GM12878 (cell line): ENCODE measurements at regions not wholly inside any gene's neighbourhood (a gene's known extent, or its start where the extent isn't known, plus 50 kb on each side); places are given as distances from the start of the nearest gene placed in this dataset.

Experiments
- ATAC-seq: fragments of 200-7000 bp; cut with Tn5 transposase; 3 replicates; pipeline ENCODE4 v1.9.1; 2020; ENCODE audit warnings: mild to moderate bottlenecking, moderate library complexity
- BruUV-seq: library from RNA; stranded (reverse); fragments of 400-500 nt; replicated peaks from 2 replicates; lab custom pipeline; 2021; lab: Mats Ljungman, UMichigan
- CTCF ChIA-PET: fragments of 300-600 bp; sonication (Branson Sonifier 250); formaldehyde crosslinking; extraction: SDS; loops from one replicate; lab custom pipeline; 2021; ENCODE audit warnings: inconsistent platforms; lab: Yijun Ruan, JAX
- POLR2A ChIA-PET: fragments of 350-600 bp; formaldehyde crosslinking; extraction: SDS; loops from one replicate; lab custom pipeline; 2021; ENCODE audit warnings: inconsistent platforms; lab: Charles Lee
- RAD21 ChIA-PET: fragments of 300-600 bp; sonication (Branson Sonifier 250); formaldehyde crosslinking; loops from one replicate; lab custom pipeline; 2023; ENCODE audit warnings: antibody characterized with exemption; ENCODE audit not compliant: unreplicated experiment; lab: Charles Lee
- SMC1A ChIA-PET: fragments of 300-600 bp; sonication (Branson Sonifier 250); formaldehyde crosslinking; loops from one replicate; lab custom pipeline; 2023; ENCODE audit not compliant: unreplicated experiment, uncharacterized antibody; lab: Charles Lee
- DNase-seq: peaks from one replicate; pipeline ENCODE4 v3.0.0-alpha.2; 2011; ENCODE audit warnings: low read depth, low spot score
- FAIRE-seq: peaks from 3 replicates; lab custom pipeline; 2011; peaks lifted over from hg19 to GRCh38; lab: Jason Lieb, UNC
- H2AFZ ChIP-seq: 2 replicates; pipeline ENCODE4 v1.6.0; 2011; ENCODE audit warnings: low read depth, low read length, control low read depth; ENCODE audit not compliant: control insufficient read depth
- H3K27ac ChIP-seq: 2 replicates; pipeline ENCODE4 v1.5.1; 2011; ENCODE audit warnings: control low read depth; ENCODE audit not compliant: control insufficient read depth, insufficient read depth
- H3K27me3 ChIP-seq, 2 experiments: replicated peaks in 1 of 2; 2 replicates each; pipeline versions ENCODE4 v1.6.0 to v1.6.1; 2011; ENCODE audit warnings: low read length in 1 of 2; ENCODE audit not compliant: control insufficient read depth in 2 of 2, insufficient read depth in 2 of 2
- H3K36me3 ChIP-seq, 2 experiments: 2 replicates each; pipeline ENCODE4 v1.5.1; 2011; ENCODE audit warnings: low read length in 1 of 2; ENCODE audit not compliant: control insufficient read depth in 2 of 2, insufficient read depth in 2 of 2
- H3K4me1 ChIP-seq: 2 replicates; pipeline ENCODE4 v1.6.1; 2011; ENCODE audit warnings: mild to moderate bottlenecking, low read length, moderate library complexity, mixed read lengths; ENCODE audit not compliant: control insufficient read depth, insufficient read depth
- H3K4me2 ChIP-seq: 2 replicates; pipeline ENCODE4 v1.6.0; 2011; ENCODE audit warnings: control low read depth; ENCODE audit not compliant: control insufficient read depth, insufficient read depth
- H3K4me3 ChIP-seq: fragments of 200-600 bp; sonication (generic); 2 replicates; pipeline ENCODE4 v1.5.1; 2016
- H3K79me2 ChIP-seq: 2 replicates; pipeline ENCODE4 v1.6.0; 2011; ENCODE audit warnings: low read length; ENCODE audit not compliant: control insufficient read depth, insufficient read depth
- H3K9ac ChIP-seq: 2 replicates; pipeline ENCODE4 v1.8.0; 2011; ENCODE audit warnings: low read length, control low read depth, mixed read lengths; ENCODE audit not compliant: control insufficient read depth, insufficient read depth
- H3K9me3 ChIP-seq: replicated peaks from 3 replicates; pipeline ENCODE4 v1.5.1; 2011; ENCODE audit warnings: mild to moderate bottlenecking, low read length; ENCODE audit not compliant: control insufficient read depth, insufficient read depth
- H4K20me1 ChIP-seq: 2 replicates; pipeline ENCODE4 v1.6.0; 2011; ENCODE audit not compliant: control insufficient read depth, insufficient read depth
- CBFB ChIP-seq: IDR thresholded peaks from 2 replicates; pipeline ENCODE4 v1.6.1; 2016; ENCODE audit warnings: antibody characterized with exemption, low read depth
- DPF2 ChIP-seq: fragments of 450-650 bp; IDR thresholded peaks from 2 replicates; pipeline ENCODE4 v1.6.1; 2017; ENCODE audit warnings: mild to moderate bottlenecking
- HDAC6 ChIP-seq: fragments of 200-600 bp; sonication (generic); IDR thresholded peaks from one replicate; pipeline ENCODE4 v1.8.0; 2017; ENCODE audit warnings: antibody characterized with exemption; ENCODE audit not compliant: unreplicated experiment
- HDGF ChIP-seq: fragments of 450-650 bp; IDR thresholded peaks from 2 replicates; pipeline ENCODE4 v1.6.1; 2016; ENCODE audit warnings: antibody characterized with exemption
- MTA2 ChIP-seq: fragments of 450-650 bp; IDR thresholded peaks from 2 replicates; pipeline ENCODE4 v1.6.1; 2016; ENCODE audit warnings: low read depth, mild to moderate bottlenecking, moderate library complexity
- NFYB ChIP-seq: IDR thresholded peaks from 2 replicates; pipeline ENCODE4 v1.6.1; 2011; ENCODE audit warnings: low read depth, mild to moderate bottlenecking, low read length, improper control_type of control experiment, moderate library complexity; ENCODE audit not compliant: insufficient read depth
- NRF1 ChIP-seq: conservative IDR thresholded peaks from 2 replicates; pipeline ENCODE4 v1.6.1; 2011; ENCODE audit warnings: mild to moderate bottlenecking, low read depth, low read length, improper control_type of control experiment
- PML ChIP-seq: IDR thresholded peaks from 2 replicates; pipeline ENCODE4 v1.6.1; 2012; ENCODE audit warnings: low read length, inconsistent platforms
- RUNX3 ChIP-seq: IDR thresholded peaks from 2 replicates; pipeline ENCODE4 v1.6.1; 2012; ENCODE audit warnings: low read length, inconsistent platforms
- SIX5 ChIP-seq: IDR thresholded peaks from 2 replicates; pipeline ENCODE4 v1.6.1; 2011; ENCODE audit warnings: mild to moderate bottlenecking, low read depth, low read length, moderate library complexity; ENCODE audit not compliant: severe bottlenecking
- SP1 ChIP-seq: IDR thresholded peaks from one replicate; pipeline ENCODE4 v1.6.1; 2011; ENCODE audit warnings: low read depth, low read length
- ZNF24 ChIP-seq: fragments of 450-650 bp; IDR thresholded peaks from 2 replicates; pipeline ENCODE4 v1.6.1; 2017; ENCODE audit warnings: antibody characterized with exemption, mild to moderate bottlenecking
- ZNF622 ChIP-seq: fragments of 450-650 bp; IDR thresholded peaks from 2 replicates; pipeline ENCODE4 v1.6.1; 2017; ENCODE audit warnings: mild to moderate bottlenecking, inconsistent platforms
- WGBS: methylation state at CpG from one replicate; pipeline ENCODE4 v1.1.6; 2016; ENCODE audit warnings: low lambda C conversion rate; ENCODE audit not compliant: insufficient replicate concordance, insufficient coverage; ENCODE audit errors: missing lambda C conversion rate; 5-methylcytosine and 5-hydroxymethylcytosine counted together
- in situ Hi-C: fragments of 300-500 bp; cut with MboI; formaldehyde crosslinking; loops from 9 replicates; pipeline ENCODE4 v1.14.3; 2018; ENCODE audit warnings: mixed read lengths
- intact Hi-C: fragments of 100-400 bp; cut with micrococcal nuclease; formaldehyde crosslinking; loops from one replicate; pipeline ENCODE4 v1.14.2; 2022; ENCODE audit not compliant: unreplicated experiment
- TF ChIP-seq, protein P1 (sequence below): fragments of 150-350 bp; IDR thresholded peaks from 2 replicates; pipeline ENCODE4 v1.6.1; 2016; ENCODE audit warnings: low read depth, low read length
- TF ChIP-seq, protein P2 (sequence below): fragments of 450-650 bp; IDR thresholded peaks from 2 replicates; pipeline ENCODE4 v1.6.1; 2017; ENCODE audit warnings: mild to moderate bottlenecking, moderate library complexity

DNA sequence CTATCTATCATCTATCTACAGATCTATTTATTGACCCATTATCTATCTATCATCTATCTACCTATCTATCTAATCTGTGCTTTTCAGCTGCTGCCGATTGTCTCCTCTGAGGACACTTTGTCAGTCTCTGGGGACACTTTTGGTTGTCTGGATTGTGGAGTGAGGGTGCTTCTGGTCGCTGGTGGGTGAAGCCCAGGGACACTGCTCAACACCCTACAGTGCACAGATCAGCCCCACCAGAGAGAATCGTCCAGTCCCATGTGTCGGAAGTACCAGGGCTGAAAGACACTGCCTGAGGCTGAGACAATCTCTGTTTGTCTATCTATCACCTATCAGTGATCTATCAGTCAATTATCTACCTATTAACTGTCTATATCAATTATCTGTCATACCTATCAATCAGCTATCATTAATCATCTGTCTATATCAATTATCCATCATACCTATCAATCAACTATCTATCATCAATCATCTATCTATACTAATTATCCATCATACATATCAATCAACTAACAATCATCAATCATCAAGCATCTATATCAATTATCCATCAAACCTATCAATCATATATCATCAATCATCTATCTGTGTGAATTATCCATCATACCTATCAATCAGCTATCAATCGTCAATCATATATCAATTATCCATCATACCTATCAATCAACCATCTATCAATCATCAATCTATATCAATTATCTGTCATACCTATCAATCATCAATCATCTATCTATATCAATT lies 70.0 kb upstream of the PPP2R3B start:
- ChIA-PET RAD21 (no interaction called here), CTCF (no interaction called here), POLR2A (no interaction called here), SMC1A (no interaction called here)
- no TSS peak for BruUV-seq
- Histone ChIP-seq H3K4me1 (no peaks in the 10 kb centered on the region), H3K4me2 (no peak overlapping the region), H3K4me3 (no peak overlapping the region), H3K9ac (no peak overlapping the region), H3K27ac (no peak overlapping the region), H3K9me3 (no peaks in the 10 kb centered on the region; the same call in 2 of the 3 replicates), H3K79me2 (no peaks in the 10 kb centered on the region), H4K20me1 (no peaks in the 10 kb centered on the region), H3K27me3 (no peaks in the 10 kb centered on the region), H2AFZ (no peak overlapping the region), H3K36me3 (no peaks in the 10 kb centered on the region)
- intact Hi-C loops = no loop called here
- FAIRE-seq (no peak), ATAC-seq (no peak), DNase-seq (no peak)
- in situ Hi-C loops = no loop called here
- WGBS = 33% methylated on average over 5 of the region's 5 CpGs
- TF ChIP-seq ZNF24 (no peak), MTA2 (no peak), NRF1 (no peak), DPF2 (no peak), SP1 (no peak), CBFB (no peak), SIX5 (no peak), NFYB (no peak), HDAC6 (no peak), RUNX3 (no peak), ZNF622 (no peak), HDGF (no peak), PML (no peak)
- TF ChIP-seq, protein P1, sequence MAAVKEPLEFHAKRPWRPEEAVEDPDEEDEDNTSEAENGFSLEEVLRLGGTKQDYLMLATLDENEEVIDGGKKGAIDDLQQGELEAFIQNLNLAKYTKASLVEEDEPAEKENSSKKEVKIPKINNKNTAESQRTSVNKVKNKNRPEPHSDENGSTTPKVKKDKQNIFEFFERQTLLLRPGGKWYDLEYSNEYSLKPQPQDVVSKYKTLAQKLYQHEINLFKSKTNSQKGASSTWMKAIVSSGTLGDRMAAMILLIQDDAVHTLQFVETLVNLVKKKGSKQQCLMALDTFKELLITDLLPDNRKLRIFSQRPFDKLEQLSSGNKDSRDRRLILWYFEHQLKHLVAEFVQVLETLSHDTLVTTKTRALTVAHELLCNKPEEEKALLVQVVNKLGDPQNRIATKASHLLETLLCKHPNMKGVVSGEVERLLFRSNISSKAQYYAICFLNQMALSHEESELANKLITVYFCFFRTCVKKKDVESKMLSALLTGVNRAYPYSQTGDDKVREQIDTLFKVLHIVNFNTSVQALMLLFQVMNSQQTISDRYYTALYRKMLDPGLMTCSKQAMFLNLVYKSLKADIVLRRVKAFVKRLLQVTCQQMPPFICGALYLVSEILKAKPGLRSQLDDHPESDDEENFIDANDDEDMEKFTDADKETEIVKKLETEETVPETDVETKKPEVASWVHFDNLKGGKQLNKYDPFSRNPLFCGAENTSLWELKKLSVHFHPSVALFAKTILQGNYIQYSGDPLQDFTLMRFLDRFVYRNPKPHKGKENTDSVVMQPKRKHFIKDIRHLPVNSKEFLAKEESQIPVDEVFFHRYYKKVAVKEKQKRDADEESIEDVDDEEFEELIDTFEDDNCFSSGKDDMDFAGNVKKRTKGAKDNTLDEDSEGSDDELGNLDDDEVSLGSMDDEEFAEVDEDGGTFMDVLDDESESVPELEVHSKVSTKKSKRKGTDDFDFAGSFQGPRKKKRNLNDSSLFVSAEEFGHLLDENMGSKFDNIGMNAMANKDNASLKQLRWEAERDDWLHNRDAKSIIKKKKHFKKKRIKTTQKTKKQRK = no peak
- TF ChIP-seq, protein P2, sequence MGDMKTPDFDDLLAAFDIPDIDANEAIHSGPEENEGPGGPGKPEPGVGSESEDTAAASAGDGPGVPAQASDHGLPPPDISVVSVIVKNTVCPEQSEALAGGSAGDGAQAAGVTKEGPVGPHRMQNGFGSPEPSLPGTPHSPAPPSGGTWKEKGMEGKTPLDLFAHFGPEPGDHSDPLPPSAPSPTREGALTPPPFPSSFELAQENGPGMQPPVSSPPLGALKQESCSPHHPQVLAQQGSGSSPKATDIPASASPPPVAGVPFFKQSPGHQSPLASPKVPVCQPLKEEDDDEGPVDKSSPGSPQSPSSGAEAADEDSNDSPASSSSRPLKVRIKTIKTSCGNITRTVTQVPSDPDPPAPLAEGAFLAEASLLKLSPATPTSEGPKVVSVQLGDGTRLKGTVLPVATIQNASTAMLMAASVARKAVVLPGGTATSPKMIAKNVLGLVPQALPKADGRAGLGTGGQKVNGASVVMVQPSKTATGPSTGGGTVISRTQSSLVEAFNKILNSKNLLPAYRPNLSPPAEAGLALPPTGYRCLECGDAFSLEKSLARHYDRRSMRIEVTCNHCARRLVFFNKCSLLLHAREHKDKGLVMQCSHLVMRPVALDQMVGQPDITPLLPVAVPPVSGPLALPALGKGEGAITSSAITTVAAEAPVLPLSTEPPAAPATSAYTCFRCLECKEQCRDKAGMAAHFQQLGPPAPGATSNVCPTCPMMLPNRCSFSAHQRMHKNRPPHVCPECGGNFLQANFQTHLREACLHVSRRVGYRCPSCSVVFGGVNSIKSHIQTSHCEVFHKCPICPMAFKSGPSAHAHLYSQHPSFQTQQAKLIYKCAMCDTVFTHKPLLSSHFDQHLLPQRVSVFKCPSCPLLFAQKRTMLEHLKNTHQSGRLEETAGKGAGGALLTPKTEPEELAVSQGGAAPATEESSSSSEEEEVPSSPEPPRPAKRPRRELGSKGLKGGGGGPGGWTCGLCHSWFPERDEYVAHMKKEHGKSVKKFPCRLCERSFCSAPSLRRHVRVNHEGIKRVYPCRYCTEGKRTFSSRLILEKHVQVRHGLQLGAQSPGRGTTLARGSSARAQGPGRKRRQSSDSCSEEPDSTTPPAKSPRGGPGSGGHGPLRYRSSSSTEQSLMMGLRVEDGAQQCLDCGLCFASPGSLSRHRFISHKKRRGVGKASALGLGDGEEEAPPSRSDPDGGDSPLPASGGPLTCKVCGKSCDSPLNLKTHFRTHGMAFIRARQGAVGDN = no peak
